Caco-2 (cell line): ENCODE measurements at regions not wholly inside any gene's neighbourhood (a gene's known extent, or its start where the extent isn't known, plus 50 kb on each side); places are given as distances from the start of the nearest gene placed in this dataset.

Experiments used
- BruUV-seq: library from RNA; stranded (reverse); fragments of 400-500 nt; replicated peaks from 2 replicates; lab custom pipeline; 2021; lab: Mats Ljungman, UMichigan
- CTCF ChIA-PET: fragments of 300-600 bp; sonication (Branson Sonifier 250); formaldehyde crosslinking; loops from one replicate; lab custom pipeline; 2022; ENCODE audit warnings: antibody characterized with exemption; lab: Charles Lee
- POLR2A ChIA-PET: fragments of 300-600 bp; sonication (Branson Sonifier 250); formaldehyde crosslinking; loops from one replicate; lab custom pipeline; 2022; ENCODE audit warnings: antibody characterized with exemption; lab: Charles Lee
- DNase-seq, 2 experiments: peaks; one replicate each; pipeline versions ENCODE4 v3.0.0 to v3.0.0-alpha.2; 2020 to 2022
- H3K27me3 ChIP-seq: replicated peaks from 2 replicates; pipeline ENCODE4 v1.6.0; 2011; ENCODE audit warnings: low read length; ENCODE audit not compliant: control insufficient read depth, insufficient read depth
- H3K36me3 ChIP-seq: 2 replicates; pipeline ENCODE4 v1.5.1; 2011; ENCODE audit warnings: low read length; ENCODE audit not compliant: control insufficient read depth, insufficient read depth
- H3K4me1 ChIP-seq: fragments of 250-450 bp; sonication (Bioruptor Pico); 2 replicates; pipeline ENCODE4 v1.5.1; 2020; ENCODE audit warnings: mild to moderate bottlenecking
- H3K4me3 ChIP-seq: 2 replicates; pipeline ENCODE4 v1.5.1; 2011; ENCODE audit warnings: low read depth, mild to moderate bottlenecking, control low read depth, low read length
- H3K9me3 ChIP-seq: fragments of 250-450 bp; sonication (Bioruptor Pico); 2 replicates; pipeline ENCODE4 v1.5.1; 2020; ENCODE audit warnings: mild to moderate bottlenecking, moderate library complexity
- H3K27ac Mint-ChIP-seq: one replicate; pipeline ENCODE4 v1.8.0; 2022; ENCODE audit warnings: mixed read lengths; ENCODE audit not compliant: unreplicated experiment
- H3K27me3 Mint-ChIP-seq: one replicate; pipeline ENCODE4 v1.8.0; 2022; ENCODE audit warnings: mixed read lengths; ENCODE audit not compliant: insufficient read depth, unreplicated experiment
- H3K36me3 Mint-ChIP-seq: one replicate; pipeline ENCODE4 v1.8.0; 2022; ENCODE audit warnings: mild to moderate bottlenecking, mixed read lengths; ENCODE audit not compliant: insufficient read depth, unreplicated experiment
- H3K4me1 Mint-ChIP-seq: one replicate; pipeline ENCODE4 v1.8.0; 2022; ENCODE audit warnings: low read depth, mixed read lengths; ENCODE audit not compliant: unreplicated experiment
- H3K4me3 Mint-ChIP-seq: one replicate; pipeline ENCODE4 v1.8.0; 2022; ENCODE audit warnings: mild to moderate bottlenecking, moderate library complexity, mixed read lengths; ENCODE audit not compliant: unreplicated experiment
- H3K9me3 Mint-ChIP-seq: one replicate; pipeline ENCODE4 v1.8.0; 2022; ENCODE audit warnings: mixed read lengths; ENCODE audit not compliant: unreplicated experiment
- intact Hi-C: fragments of 100-400 bp; cut with micrococcal nuclease; formaldehyde crosslinking; loops from one replicate; pipeline ENCODE4 v1.10.0; 2022; ENCODE audit not compliant: unreplicated experiment
- TF ChIP-seq, protein P1 (sequence below), 2 experiments: fragments of 200-600 bp in 1 of 2; IDR thresholded peaks; 1 replicate in 1 of 2; 2 replicates in 1 of 2; pipeline versions ENCODE4 v1.5.1 to v1.8.0; 2011 to 2022; ENCODE audit warnings: antibody characterized with exemption in 1 of 2, control low read depth in 1 of 2, inconsistent platforms in 1 of 2, low read depth in 1 of 2, low read length in 1 of 2, mild to moderate bottlenecking in 1 of 2, moderate library complexity in 1 of 2; ENCODE audit not compliant: insufficient read depth in 1 of 2, severe bottlenecking in 1 of 2, unreplicated experiment in 1 of 2

DNA sequence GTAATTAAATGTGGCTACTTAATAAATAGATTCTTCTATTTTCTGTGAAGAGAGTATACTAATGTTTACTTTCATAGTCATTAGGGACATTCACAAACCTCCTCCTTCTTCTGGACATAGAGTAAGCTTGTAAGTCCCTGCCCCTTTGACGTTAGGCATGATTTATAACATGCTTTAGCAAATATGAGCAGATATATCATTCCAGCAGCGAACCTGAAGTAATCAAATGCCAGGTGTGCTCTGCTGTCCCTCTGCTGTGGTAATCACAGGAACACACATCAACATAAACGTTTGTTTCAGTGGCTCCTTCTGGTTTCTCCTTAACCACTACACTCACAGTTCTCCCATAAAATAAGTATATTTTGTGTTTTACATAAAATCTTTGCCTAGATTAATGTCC, 961.8 kb downstream of the FLRT2 start:
- Mint-ChIP-seq H3K4me3 (no peak overlapping the region), H3K36me3 (no peaks in the 10 kb centered on the region), H3K27ac (no peak overlapping the region), H3K27me3 (no peaks in the 10 kb centered on the region), H3K4me1 (no peaks in the 10 kb centered on the region), H3K9me3 (no peaks in the 10 kb centered on the region)
- Histone ChIP-seq H3K9me3 (no peaks in the 10 kb centered on the region), H3K27me3 (no peaks in the 10 kb centered on the region), H3K4me3 (no peak overlapping the region), H3K4me1 (no peaks in the 10 kb centered on the region), H3K36me3 (no peaks in the 10 kb centered on the region)
- TF ChIP-seq, protein P1, sequence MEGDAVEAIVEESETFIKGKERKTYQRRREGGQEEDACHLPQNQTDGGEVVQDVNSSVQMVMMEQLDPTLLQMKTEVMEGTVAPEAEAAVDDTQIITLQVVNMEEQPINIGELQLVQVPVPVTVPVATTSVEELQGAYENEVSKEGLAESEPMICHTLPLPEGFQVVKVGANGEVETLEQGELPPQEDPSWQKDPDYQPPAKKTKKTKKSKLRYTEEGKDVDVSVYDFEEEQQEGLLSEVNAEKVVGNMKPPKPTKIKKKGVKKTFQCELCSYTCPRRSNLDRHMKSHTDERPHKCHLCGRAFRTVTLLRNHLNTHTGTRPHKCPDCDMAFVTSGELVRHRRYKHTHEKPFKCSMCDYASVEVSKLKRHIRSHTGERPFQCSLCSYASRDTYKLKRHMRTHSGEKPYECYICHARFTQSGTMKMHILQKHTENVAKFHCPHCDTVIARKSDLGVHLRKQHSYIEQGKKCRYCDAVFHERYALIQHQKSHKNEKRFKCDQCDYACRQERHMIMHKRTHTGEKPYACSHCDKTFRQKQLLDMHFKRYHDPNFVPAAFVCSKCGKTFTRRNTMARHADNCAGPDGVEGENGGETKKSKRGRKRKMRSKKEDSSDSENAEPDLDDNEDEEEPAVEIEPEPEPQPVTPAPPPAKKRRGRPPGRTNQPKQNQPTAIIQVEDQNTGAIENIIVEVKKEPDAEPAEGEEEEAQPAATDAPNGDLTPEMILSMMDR (IDR thresholded peaks at IDR 0.05; ENCODE audit: insufficient read depth in 1 of 2, low read depth in 1 of 2, low read length in 1 of 2, severe bottlenecking in 1 of 2, unreplicated experiment in 1 of 2), result no peak
- ChIA-PET POLR2A (no interaction called here), CTCF (no interaction called here)
- DNase-seq, result no peak
- intact Hi-C loops, result no loop called here
- no TSS peak for BruUV-seq

DNA sequence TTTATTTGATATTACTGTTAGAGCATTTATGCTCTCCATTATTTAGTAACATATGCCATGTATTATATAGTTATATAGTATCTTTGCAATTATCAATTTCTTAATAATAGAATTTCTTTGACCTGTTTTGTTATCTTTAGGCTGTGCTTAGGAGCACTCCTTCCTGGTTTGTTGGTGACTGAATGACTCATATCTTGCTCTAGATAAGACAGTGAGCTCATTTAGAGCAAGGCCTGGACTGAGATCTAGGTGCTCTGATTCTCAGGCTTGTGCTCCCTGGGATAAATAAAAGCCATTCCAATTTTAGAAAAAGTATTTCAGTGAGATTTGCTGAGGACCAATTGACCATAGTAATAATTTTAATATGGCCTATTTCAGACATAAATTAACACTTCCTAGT, 951.2 kb downstream of the FLRT2 start:
- intact Hi-C loops, result no loop called here
- Histone ChIP-seq H3K4me3 (no peak overlapping the region), H3K9me3 (no peaks in the 10 kb centered on the region), H3K27me3 (no peaks in the 10 kb centered on the region), H3K4me1 (no peaks in the 10 kb centered on the region), H3K36me3 (no peaks in the 10 kb centered on the region)
- H3K4me1 Mint-ChIP-seq, result no peaks in the 10 kb centered on the region
- H3K9me3 Mint-ChIP-seq, result no peaks in the 10 kb centered on the region
- no peak for DNase-seq
- CTCF ChIA-PET, result no interaction called here
- H3K27me3 Mint-ChIP-seq, result peaks cover 7% of the 10 kb centered on the region
- TF ChIP-seq, protein P1 (IDR thresholded peaks at IDR 0.05; ENCODE audit: insufficient read depth in 1 of 2, low read depth in 1 of 2, low read length in 1 of 2, severe bottlenecking in 1 of 2, unreplicated experiment in 1 of 2), result no peak
- no TSS peak for BruUV-seq
- no peak overlapping the region for H3K4me3 Mint-ChIP-seq
- H3K36me3 Mint-ChIP-seq, result no peaks in the 10 kb centered on the region
- POLR2A ChIA-PET, result no interaction called here
- H3K27ac Mint-ChIP-seq, result no peak overlapping the region

DNA sequence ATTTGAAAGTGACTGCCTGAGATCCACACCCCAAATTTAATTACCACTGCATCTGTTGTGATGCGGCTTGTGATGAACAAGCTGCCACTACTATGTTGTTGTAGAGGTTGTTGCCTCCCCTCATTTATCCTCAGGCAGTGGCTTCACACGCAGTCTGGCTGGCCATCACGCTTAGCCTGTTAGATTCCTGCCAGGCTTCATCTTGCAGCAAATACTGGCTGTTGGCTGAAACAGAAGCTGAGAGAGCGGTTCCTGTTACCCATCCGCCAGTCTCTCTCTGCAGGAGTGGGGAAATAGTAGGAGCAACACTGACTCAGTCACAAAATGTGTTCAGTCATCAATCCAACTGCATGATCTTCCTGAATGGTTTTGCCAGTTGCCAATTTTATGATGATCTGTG, 934.4 kb downstream of the FLRT2 start:
- Mint-ChIP-seq H3K36me3 (no peaks in the 10 kb centered on the region), H3K4me3 (no peak overlapping the region), H3K27me3 (peaks cover 6% of the 10 kb centered on the region), H3K9me3 (no peaks in the 10 kb centered on the region), H3K27ac (no peak overlapping the region), H3K4me1 (no peaks in the 10 kb centered on the region)
- intact Hi-C loops, result no loop called here
- Histone ChIP-seq H3K9me3 (no peaks in the 10 kb centered on the region), H3K4me1 (no peaks in the 10 kb centered on the region), H3K27me3 (no peaks in the 10 kb centered on the region), H3K4me3 (no peak overlapping the region), H3K36me3 (no peaks in the 10 kb centered on the region)
- no peak for DNase-seq
- ChIA-PET POLR2A (no interaction called here), CTCF (no interaction called here)
- BruUV-seq, result no TSS peak
- TF ChIP-seq, protein P1 (IDR thresholded peaks at IDR 0.05; ENCODE audit: insufficient read depth in 1 of 2, low read depth in 1 of 2, low read length in 1 of 2, severe bottlenecking in 1 of 2, unreplicated experiment in 1 of 2), result no peak
